ENCODE measurements at regions not wholly inside any gene's neighbourhood (a gene's known extent, or its start where the extent isn't known, plus 50 kb on each side); places are given as distances from the start of the nearest gene placed in this dataset.

DNA sequence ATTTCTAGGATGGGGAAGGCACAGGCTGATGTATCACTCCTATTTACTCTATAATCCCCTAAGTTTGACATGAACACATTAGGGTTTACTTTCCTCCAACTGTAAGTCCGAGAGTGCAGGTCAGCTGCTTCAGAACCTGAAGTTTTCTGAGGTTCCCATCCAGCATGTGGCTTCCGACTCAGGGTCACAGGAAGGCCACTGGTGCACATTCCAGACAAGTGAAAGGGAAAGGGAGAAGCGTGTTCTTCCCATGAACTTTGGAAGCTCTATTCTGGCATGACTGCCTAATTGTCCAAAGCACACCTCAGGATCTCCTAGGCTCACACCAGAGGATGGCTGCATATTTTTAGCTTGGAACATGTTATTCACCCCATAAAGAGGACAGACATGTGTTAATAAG, 602.6 kb downstream of the SEMA5A start:
- DNase-seq: peak; percentile 23

DNA sequence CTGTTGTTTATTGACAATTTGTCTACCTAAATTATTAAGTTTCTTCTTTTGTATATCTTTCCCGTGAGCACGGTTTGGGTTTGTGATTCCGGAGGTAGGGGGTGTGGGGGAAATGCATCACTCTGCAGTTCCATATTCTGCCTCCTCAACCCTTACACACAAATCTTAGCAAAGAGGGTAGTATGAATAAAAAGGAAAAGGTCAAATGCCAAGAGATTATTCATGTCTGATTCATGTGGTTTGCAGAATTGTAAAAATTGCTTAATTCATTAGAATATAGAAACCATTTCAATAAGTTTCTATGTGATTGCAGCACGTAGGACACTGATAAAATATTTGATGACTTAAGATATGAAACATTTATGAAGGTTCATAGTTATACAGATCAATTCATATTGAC, 601.9 kb downstream of the SEMA5A start:
- DNase-seq: peak; percentile 51

GRCh38 chr5:8945972-8946371, 599.9 kb downstream of the SEMA5A start:
- DNase-seq: no peak

DNA sequence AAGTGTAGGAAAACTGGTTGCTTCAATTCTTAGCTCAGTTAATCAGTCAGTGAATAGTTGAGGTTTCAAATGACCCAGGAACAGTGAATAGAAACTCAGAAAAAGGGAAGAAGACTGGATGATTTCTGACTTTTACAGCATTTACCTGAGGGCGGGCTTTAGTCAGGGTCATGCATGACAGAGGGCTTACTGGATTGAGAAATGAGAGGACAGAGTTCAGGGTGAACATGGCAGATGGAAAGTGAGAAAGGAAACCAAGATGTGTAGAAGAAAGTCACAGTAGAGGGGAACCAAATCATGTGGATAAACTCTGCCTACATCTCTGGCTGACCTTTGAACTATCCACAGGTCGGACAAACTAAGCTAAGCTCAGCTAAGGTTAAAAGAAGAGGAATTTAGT, 596.0 kb downstream of the SEMA5A start:
- no peak for DNase-seq

DNA sequence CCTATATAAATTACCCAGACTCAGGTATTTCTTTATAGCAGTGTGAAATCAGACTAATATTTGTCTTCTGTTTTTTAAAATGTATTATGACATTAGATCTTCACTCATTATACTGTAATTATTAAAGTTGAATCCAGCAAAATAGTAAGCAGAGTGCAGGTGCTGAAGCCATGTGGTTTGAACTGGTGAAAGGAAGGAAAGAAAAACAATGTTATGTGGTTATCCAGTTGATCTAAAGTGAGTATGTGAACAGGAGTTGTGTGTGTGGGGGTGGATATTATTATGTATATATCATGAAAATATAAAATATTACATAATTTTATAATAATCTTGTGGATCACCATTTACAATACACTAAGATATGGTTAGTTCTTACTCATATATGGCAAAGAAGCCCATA, 593.7 kb downstream of the SEMA5A start:
- no peak for DNase-seq

GRCh38 chr5:8953016-8953415, 592.9 kb downstream of the SEMA5A start:
- DNase-seq: no peak

DNA sequence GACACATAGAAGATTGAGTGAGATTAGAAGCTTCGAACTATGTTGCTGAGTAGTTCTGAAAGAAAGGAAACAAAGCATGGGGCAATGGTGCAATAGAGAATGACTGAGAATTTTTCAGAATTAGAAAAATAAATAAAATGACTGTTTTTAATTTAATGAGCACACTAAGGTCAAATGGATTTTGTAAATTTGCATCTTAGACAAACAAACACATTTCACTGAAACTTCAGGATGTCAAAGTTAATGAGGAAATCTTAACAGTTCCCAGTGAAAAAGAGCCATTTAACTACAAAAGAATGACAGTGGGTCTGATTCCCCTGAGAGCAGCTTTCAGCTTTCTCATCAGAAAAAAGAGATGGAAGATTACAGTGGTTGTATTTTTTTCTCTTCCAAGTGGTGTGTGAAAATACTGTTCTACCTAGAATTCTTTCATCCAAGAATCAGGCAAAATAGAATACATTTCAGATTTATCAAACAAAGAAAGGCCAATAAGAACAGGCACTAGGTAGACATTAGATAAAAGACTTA, 591.9 kb downstream of the SEMA5A start:
- no peak for DNase-seq

GRCh38 chr5:8954801-8955200, 591.1 kb downstream of the SEMA5A start:
- DNase-seq: peak; percentile 8

DNA sequence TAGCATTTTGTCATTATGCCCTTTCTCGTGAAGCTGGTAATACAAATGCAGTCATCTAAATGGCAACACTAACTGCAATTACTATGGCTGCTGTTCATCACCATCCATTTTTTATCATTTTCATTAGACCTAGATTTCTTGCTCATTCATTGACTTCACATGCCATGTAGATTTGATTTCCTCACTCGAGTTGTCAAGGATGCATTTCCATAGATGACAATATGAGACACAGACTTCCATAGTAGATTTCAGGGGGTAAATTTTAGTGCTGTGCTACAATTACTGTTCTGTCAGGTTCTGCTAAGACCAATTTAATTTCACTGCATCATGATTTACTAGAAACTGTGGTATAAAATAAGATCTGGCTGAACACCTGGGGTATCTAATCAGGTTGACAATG, 589.2 kb downstream of the SEMA5A start:
- DNase-seq: no peak

DNA sequence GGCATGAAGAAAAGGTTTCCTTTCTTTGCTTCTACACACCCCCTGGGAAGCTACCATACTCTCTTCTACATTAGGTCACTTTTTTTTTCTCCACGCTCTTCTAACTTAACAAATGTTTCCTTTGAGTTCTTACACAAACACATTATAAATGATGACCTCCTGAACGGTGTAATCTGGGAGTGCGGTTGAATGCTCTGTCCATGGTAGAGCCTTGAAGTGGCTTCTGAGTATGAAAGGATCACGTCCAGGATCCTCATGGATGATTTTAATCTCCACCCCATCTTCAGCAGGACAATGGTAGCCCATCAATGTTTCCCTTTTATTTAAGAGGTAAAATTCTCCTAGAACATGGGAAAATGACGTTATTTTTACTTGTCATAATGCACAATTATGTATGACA, 587.3 kb downstream of the SEMA5A start:
- no peak for DNase-seq

DNA sequence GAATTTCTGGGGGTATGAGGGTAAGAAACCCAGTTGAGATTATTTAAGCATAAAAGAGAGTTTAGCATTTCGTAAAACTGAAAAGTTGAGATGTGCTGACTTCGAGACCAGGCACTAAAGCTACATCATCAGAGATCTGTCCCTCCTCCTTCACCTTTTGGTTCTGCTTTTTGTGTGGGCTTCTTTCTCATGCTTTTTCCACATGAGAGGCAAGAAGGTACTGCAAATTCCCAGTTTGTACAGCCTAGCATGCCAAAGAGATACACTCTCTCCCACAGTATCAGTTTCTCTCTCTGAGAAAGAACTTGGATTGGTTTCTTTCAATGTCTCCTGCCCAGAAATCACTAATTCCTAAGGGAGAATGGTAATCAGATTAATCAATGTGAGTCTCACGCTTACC, 584.7 kb downstream of the SEMA5A start:
- no peak for DNase-seq

DNA sequence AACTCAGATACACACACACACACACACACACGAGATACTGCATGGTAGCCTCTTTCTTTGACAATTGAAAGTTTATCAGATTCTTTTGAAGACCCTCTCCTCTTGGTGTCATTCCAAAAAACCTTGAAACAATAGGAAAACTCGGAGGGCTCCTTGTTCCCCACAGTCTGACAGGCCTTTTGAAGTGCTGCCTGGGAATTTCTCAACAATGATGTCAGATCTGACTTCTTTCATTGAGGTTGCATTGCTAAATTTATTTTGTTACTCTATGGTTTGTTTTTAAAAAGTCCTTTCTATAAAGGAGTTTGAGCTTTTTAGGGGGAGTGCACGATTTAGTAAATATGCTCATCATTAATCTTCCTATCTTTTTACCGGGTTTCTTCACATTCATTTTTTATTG, 583.9 kb downstream of the SEMA5A start:
- DNase-seq: no peak

DNA sequence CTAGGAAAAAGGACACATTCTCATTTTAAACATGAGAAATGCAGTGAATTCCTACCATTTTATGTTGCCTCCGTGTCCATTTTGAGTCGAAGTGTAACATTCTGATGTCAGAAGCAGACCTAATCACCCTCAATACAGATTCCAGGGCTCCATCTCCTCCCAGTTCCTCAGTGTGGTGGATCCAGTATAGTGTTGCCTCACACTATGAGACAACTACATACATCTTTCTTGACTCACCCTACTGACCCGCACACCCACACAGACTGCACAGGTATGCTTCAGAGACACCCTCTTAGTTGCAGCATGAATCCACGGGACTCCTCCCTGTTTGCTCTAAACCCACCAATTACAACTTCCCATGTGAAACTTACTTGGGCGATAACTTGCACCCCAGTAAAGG, 564.9 kb downstream of the SEMA5A start:
- peak; percentile 4 for DNase-seq

GRCh38 chr5:8981496-8981895, 564.4 kb downstream of the SEMA5A start:
- DNase-seq: peak; percentile 29

- no peak for DNase-seq
Measured at GRCh38 chr5:8984386-8984785, 561.5 kb downstream of the SEMA5A start.
